K562 (cell line): ENCODE measurements at regions not wholly inside any gene's neighbourhood (a gene's known extent, or its start where the extent isn't known, plus 50 kb on each side); places are given as distances from the start of the nearest gene placed in this dataset.
A peak's percentile ranks its signal among the peaks of the same experiment; 100 is the strongest.

Experiments
- ATAC-seq: fragments of 200-7000 bp; cut with Tn5 transposase; 3 replicates; pipeline ENCODE4 v1.9.1; 2020; ENCODE audit warnings: moderate library complexity
- BruUV-seq: library from RNA; stranded (reverse); fragments of 400-500 nt; replicated peaks from 2 replicates; lab custom pipeline; 2021; lab: Mats Ljungman, UMichigan
- CTCF ChIA-PET: fragments of 300-600 bp; formaldehyde crosslinking; extraction: SDS; loops from one replicate; lab custom pipeline; 2021; ENCODE audit warnings: low intra/inter-chr PET ratio; lab: Yijun Ruan, JAX
- POLR2A ChIA-PET: fragments of 300-600, 350-650 bp; sonication (Branson Sonifier 250); formaldehyde crosslinking; extraction: SDS; loops from one replicate; lab custom pipeline; 2021; ENCODE audit warnings: antibody characterized with exemption, inconsistent platforms; lab: Yijun Ruan, JAX
- DNase-seq, 4 experiments: peaks; one replicate each; pipeline versions ENCODE4 v3.0.0 to v3.0.0-alpha.2; 2011 to 2018; ENCODE audit warnings: low spot score in 3 of 4, mixed read lengths in 3 of 4; ENCODE audit errors: extremely low read depth in 1 of 4
- FAIRE-seq: peaks from 2 replicates; lab custom pipeline; 2011; peaks lifted over from hg19 to GRCh38; lab: Jason Lieb, UNC
- H2AFZ ChIP-seq: 2 replicates; pipeline ENCODE4 v1.6.0; 2011; ENCODE audit warnings: low read depth, low read length, control low read depth, inconsistent platforms
- H3K27ac ChIP-seq: fragments of 200-600 bp; 3 replicates; pipeline ENCODE4 v1.8.0; 2011; ENCODE audit warnings: low read depth, mild to moderate bottlenecking, control low read depth, inconsistent platforms, low read length, moderate library complexity, mixed read lengths; ENCODE audit errors: extremely low read depth
- H3K27me3 ChIP-seq, 2 experiments: fragments of 300-600 bp in 1 of 2; 2 replicates in 1 of 2; 3 replicates in 1 of 2; pipeline versions ENCODE4 v1.6.0 to v1.8.0; 2011; ENCODE audit warnings: inconsistent platforms in 2 of 2, low read length in 2 of 2, mild to moderate bottlenecking in 1 of 2, mixed read lengths in 1 of 2, moderate library complexity in 1 of 2; ENCODE audit not compliant: control insufficient read depth in 2 of 2, insufficient read depth in 2 of 2
- H3K36me3 ChIP-seq: fragments of 300-600 bp; 3 replicates; pipeline ENCODE4 v1.8.0; 2011; ENCODE audit warnings: mild to moderate bottlenecking, low read length, inconsistent platforms; ENCODE audit not compliant: control insufficient read depth, insufficient read depth
- H3K4me1 ChIP-seq, 2 experiments: fragments of 200-600 bp in 1 of 2; replicated peaks in 1 of 2; 2 replicates in 1 of 2; 3 replicates in 1 of 2; pipeline versions ENCODE4 v1.5.1 to v1.8.0; 2011; ENCODE audit warnings: inconsistent platforms in 2 of 2, low read length in 2 of 2, mild to moderate bottlenecking in 1 of 2, mixed read lengths in 1 of 2, moderate library complexity in 1 of 2; ENCODE audit not compliant: control insufficient read depth in 2 of 2, insufficient read depth in 2 of 2
- H3K4me2 ChIP-seq: 2 replicates; pipeline ENCODE4 v1.6.1; 2011; ENCODE audit warnings: low read length, control low read depth, inconsistent platforms, mixed read lengths; ENCODE audit not compliant: insufficient read depth
- H3K4me3 ChIP-seq: fragments of 200-600 bp; sonication (generic), shearing (Covaris generic); 2 replicates; pipeline ENCODE4 v1.5.1; 2016; ENCODE audit warnings: control low read depth, inconsistent platforms
- H3K79me2 ChIP-seq: fragments of 200-600 bp; 3 replicates; pipeline ENCODE4 v1.8.0; 2011; ENCODE audit warnings: low read length, inconsistent platforms; ENCODE audit not compliant: control insufficient read depth, insufficient read depth
- H3K9ac ChIP-seq, 2 experiments: 2 replicates each; pipeline versions ENCODE4 v1.6.0 to v1.6.1; 2011; ENCODE audit warnings: low read depth in 2 of 2, low read length in 2 of 2, control low read depth in 1 of 2, inconsistent platforms in 1 of 2, mild to moderate bottlenecking in 1 of 2, mixed read lengths in 1 of 2; ENCODE audit not compliant: insufficient read depth in 1 of 2
- H3K9me1 ChIP-seq: one replicate; pipeline ENCODE4 v1.6.0; 2011; ENCODE audit warnings: inconsistent platforms, mild to moderate bottlenecking, low read length, moderate library complexity; ENCODE audit not compliant: control insufficient read depth, insufficient read depth
- H3K9me3 ChIP-seq: replicated peaks from 2 replicates; pipeline ENCODE4 v1.5.1; 2011; ENCODE audit warnings: low read depth, low read length, inconsistent platforms; ENCODE audit not compliant: control insufficient read depth, insufficient read depth
- H4K20me1 ChIP-seq: replicated peaks from 2 replicates; pipeline ENCODE4 v1.6.1; 2011; ENCODE audit warnings: low read length, inconsistent platforms, mixed read lengths; ENCODE audit not compliant: control insufficient read depth, insufficient read depth
- PML ChIP-seq: IDR thresholded peaks from 2 replicates; pipeline ENCODE4 v1.6.1; 2012; ENCODE audit warnings: low read length, inconsistent platforms
- RFX1 ChIP-seq: fragments of 450-650 bp; IDR thresholded peaks from 2 replicates; pipeline ENCODE4 v1.6.1; 2016; ENCODE audit warnings: mild to moderate bottlenecking, moderate library complexity
- SOX6 ChIP-seq: fragments of 450-650 bp; IDR thresholded peaks from 2 replicates; pipeline ENCODE4 v1.6.1; 2014; ENCODE audit warnings: mild to moderate bottlenecking
- WGBS: fragments of 100-300 bp; shearing (Covaris generic); methylation state at CpG from one replicate; pipeline ENCODE4 v1.1.6; 2016; ENCODE audit warnings: low coverage, mixed read lengths; ENCODE audit not compliant: insufficient coverage; ENCODE audit errors: missing lambda C conversion rate; 5-methylcytosine and 5-hydroxymethylcytosine counted together
- in situ Hi-C: fragments of 300-500 bp; cut with MboI; formaldehyde crosslinking; loops from 4 replicates; pipeline ENCODE4 v1.15.0; 2018; ENCODE audit warnings: inconsistent platforms, mixed read lengths
- intact Hi-C: fragments of 100-400 bp; cut with micrococcal nuclease; formaldehyde crosslinking; loops from 2 replicates; pipeline ENCODE4 v1.14.2; 2022
- TF ChIP-seq, protein P1 (sequence below), 2 experiments: fragments of 450-650 bp in 1 of 2; sonication (generic) in 1 of 2; formaldehyde crosslinking in 1 of 2; IDR thresholded peaks in 1 of 2; conservative IDR thresholded peaks in 1 of 2; 2 replicates each; pipeline versions ENCODE4 v1.6.1 to v1.8.1; 2016 to 2023; ENCODE audit warnings: mild to moderate bottlenecking in 2 of 2, moderate library complexity in 2 of 2, inconsistent platforms in 1 of 2, missing genetic modification reagents in 1 of 2

DNA sequence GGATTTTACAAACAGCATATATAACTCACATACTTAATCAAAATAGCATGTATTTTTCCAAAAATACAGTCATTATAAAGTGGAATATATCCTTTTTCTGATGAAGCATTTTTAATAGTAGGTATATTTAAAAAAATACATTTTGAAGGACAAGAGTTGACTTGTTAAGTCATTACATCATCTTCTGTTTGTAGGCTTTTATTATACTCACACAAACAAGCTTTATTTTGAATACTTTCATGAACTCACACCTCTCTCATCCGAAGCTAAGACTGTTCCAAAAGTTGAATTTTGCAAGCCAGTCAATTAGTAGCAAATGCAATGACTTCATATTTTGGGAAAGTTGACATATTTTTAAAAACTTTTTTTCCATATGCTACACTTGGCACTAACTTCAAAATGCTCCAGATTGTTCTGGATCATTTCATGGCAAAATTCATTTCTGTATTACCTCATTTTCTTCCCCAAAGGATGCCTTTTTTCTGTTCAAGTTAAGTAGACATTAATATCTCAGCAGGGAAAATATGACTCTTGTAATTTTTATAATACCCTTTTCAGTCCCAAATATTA is 68.5 kb upstream of the WDR75 start:
- CTCF ChIA-PET: no interaction called here

GRCh38 chr2:189374481-189374880 is 66.8 kb upstream of the WDR75 start:
- ChIA-PET CTCF (no interaction called here), POLR2A (no interaction called here)
- Histone ChIP-seq H3K27me3 (no peaks in the 10 kb centered on the region), H3K36me3 (no peaks in the 10 kb centered on the region), H3K4me3 (no peak overlapping the region), H3K4me1 (no peaks in the 10 kb centered on the region), H3K9me1 (no peaks in the 10 kb centered on the region), H3K4me2 (no peak overlapping the region), H3K79me2 (no peaks in the 10 kb centered on the region), H3K27ac (no peak overlapping the region), H2AFZ (no peak overlapping the region), H3K9me3 (no peaks in the 10 kb centered on the region), H4K20me1 (no peaks in the 10 kb centered on the region), H3K9ac (no peak overlapping the region)
- ATAC-seq (no peak), FAIRE-seq (no peak), DNase-seq (no peak)
- in situ Hi-C loops: no loop called here
- TF ChIP-seq RFX1 (no peak), PML (no peak)
- intact Hi-C loops: no loop called here
- no TSS peak for BruUV-seq

More for the DNA sequence above, 68.5 kb upstream of the WDR75 start:
- TF ChIP-seq, protein P1, sequence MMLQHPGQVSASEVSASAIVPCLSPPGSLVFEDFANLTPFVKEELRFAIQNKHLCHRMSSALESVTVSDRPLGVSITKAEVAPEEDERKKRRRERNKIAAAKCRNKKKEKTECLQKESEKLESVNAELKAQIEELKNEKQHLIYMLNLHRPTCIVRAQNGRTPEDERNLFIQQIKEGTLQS (IDR thresholded peaks at IDR 0.05): 0 out of 2 replicates have a peak, but pooled peaks have one; percentile 14
- TF ChIP-seq, protein P1 (CRISPR knock-in tag; conservative IDR thresholded peaks at IDR 0.05): no peak
- TF ChIP-seq SOX6: no peak
- Histone ChIP-seq H3K9me1 (no peaks in the 10 kb centered on the region), H2AFZ (no peak overlapping the region), H3K4me3 (no peak overlapping the region), H3K27me3 (no peaks in the 10 kb centered on the region), H3K27ac (no peak overlapping the region), H3K4me2 (no peak overlapping the region), H3K4me1 (no peaks in the 10 kb centered on the region), H3K79me2 (no peaks in the 10 kb centered on the region), H3K9me3 (no peaks in the 10 kb centered on the region), H3K9ac (no peak overlapping the region), H3K36me3 (no peaks in the 10 kb centered on the region), H4K20me1 (no peaks in the 10 kb centered on the region)
- 7% methylated on average over 1 of the region's 1 CpG for WGBS
- POLR2A ChIA-PET: no interaction called here
- no TSS peak for BruUV-seq
- in situ Hi-C loops (no loop called here), intact Hi-C loops (no loop called here)
- DNase-seq (no peak), FAIRE-seq (no peak), ATAC-seq (no peak)
